Central memory CD4-positive, alpha-beta T cell (primary cell): ENCODE measurements at regions not wholly inside any gene's neighbourhood (a gene's known extent, or its start where the extent isn't known, plus 50 kb on each side); places are given as distances from the start of the nearest gene placed in this dataset.

Source experiments
- DNase-seq: peaks from one replicate; pipeline ENCODE4 v3.0.0; 2022

DNA sequence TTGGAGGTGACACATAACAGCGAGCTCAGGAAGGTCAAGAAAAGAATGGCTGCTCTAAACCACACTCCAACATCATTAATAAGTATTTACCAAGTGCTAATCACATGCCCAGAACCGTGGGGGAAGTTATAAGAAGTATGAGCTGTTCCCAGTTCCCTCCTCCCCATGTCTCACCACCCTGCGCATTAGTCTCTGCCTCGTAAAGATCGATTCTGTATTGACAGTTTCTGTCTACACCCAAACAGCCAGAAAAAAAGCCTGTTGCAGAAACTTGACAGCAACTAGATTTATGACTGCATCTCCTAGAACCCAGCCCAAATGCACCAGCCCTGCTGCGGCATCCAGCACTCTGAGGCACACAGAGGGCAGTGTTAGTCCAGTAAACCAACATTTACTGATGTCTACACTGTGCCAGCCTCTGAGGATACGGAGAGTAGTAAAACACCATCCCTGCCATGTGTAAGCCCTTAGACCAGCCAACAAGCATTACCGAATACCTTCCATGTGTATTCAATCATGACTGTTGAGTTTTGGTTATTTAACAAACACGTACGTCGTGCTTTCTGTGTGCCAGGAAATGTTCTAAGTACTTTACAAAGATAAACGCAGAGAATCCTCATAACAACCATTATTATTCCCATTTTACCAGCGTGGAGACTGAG, 63.6 kb upstream of the ZBTB40 start:
- no peak for DNase-seq

DNA sequence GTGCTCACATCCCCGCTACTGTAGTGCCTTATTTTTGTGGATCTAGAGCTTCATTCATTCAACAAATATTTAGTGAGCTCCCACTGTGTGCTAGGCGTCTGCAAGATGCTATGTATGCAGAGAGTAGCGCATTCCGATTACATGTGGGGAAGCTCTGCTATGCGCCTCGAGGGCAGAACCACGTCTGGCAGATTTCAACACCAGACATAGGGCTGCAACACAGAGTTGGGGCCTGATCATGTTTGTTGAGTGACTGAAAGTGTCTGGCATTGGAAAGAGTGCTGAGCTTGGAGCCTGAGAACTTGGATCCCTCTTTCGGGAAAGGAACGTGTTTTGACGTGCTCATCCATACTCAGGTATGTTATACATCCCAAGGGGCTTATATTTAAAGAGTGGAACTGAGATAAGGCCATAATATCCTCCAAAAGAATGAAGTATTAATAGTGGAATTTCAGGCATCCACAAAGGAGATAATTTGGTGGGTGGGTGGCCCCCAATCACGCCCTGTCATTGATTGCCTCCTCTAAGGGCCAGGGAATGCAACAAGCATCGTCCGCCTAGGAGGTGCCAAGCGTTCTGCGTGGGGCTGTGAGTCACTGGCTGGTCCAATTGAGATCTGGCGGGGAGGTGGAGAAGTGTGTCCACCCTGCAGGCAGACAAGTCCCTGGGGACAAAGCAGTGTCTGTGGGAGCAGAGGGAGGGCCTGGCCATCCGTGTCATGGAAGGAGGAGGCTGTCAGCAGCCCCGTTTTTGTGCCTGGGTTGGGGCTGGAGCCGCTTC, 62.8 kb upstream of the ZBTB40 start:
- no peak for DNase-seq

DNA sequence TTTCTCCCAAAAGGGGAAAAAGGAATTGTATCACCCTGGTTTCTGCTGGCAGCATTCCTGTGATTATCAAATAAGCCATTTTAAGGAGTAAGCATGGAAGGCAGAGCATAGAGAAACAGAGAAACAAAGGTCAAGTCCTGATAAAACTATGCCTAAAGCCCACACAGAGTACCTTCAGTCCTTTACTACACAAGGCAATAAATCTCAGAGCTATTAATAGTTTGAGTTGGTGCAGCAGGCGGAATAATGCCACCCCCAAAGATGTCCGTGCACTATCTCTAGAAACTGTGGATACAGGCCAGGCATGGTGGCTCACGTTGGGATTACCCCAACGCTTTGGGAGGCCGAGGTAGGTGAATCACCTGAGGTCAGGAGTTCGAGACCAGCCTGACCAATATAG, 58.1 kb upstream of the ZBTB40 start:
- no peak for DNase-seq

DNA sequence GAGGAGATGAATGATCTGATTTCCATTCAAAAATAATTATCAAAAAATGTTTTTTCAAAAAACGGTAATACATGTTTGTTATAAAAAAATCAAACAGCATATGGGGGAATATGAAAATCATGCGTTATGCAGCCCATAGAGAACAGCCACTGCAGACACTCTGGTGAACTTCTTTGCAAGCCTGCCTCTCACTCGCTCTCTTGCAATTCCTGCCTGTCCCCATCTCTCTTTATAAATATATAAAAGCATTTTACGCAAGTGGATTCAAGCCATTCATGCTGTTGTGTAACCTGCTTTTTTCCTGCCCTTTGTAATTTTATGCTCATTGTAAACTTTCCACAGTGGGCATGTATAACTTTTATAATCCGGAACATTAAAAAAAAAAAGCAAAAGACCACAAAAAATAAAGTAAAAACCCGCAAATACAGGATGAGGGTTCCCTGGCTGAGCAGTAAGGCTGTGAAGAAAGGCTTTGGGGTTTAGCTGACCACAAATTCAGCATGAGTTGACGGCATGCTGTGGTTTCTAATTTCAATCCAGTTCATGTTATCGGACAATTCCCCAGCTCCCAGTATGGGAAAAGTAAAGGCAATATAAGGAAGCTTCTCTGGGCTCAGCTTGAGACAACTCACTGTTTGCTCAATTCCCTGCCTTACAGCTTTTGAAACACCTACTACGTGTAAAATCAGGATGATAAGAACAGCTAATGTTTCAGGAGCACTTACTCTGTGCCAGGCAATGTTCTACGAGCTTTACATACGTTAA, 52.8 kb upstream of the ZBTB40 start:
- DNase-seq, result peak; percentile 56

DNA sequence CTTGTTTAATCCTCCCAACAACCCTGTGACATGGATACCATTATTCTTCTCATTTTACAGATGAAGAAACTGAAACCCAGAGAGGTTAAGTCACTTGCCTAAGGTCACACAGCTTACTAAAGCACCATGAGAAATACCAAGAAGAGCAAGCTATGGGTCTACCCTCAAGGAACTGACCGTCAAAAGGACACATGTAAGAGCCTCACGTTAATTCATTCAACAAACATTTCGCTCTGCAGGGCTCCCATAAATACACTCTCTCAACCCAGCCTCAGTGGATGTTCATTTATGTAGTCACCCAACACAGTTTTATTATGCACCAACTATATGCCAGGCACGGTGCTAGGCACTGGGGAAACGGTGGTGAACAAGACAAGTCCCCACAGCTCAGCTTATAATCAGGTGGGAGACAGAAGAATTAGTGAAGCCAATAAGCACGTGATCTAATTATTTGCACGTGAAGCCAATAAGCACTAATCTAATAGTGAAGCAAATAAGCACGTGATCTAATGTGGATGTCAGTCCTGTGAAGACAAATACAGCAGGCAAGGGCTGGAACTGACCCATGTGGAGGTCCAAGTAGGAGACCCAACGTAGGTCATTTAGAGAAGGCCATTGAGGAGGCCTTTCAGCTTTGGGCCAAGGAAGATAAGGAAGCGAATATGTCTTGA, 52.1 kb upstream of the ZBTB40 start:
- no peak for DNase-seq
